ENCODE measurements at regions not wholly inside any gene's neighbourhood (a gene's known extent, or its start where the extent isn't known, plus 50 kb on each side); places are given as distances from the start of the nearest gene placed in this dataset.

DNA sequence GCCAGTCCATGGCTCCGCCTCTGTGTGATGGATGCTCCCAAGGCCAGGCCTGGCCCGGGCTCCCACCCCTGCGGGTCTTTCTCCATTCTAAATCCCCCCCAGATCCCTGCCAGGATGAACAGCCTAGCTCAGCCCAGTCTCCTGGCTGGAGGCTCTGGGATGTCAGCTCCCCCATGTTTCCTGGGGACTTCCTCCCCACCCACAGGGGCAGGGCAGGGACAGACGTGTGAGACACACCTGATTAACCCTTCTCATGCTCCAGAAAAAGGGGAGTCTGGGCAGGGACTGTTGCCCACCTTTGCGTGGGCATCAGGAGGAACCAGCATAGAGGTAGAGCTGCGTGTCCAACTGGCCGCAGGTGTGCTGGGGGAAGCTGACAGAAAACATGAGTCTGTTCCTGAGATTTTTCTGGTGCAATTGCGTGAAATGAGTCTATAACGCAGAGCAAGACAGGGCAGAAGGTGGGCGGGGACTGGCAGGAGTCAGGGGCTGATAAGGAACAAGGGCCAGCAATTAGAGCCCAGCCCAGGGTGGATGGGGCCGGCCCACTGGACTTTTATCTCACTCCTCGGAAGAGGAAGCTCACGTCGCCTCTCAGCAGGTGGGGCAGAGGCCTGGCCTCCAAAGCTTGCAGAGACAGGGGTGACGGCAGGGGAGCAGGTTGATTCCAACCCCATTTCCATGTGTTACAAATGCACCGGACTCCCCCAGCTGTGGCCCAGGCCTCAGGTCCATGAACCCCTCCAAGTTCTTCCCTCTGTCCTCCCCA is 238.2 kb downstream of the RBFOX3 start:
- 57% methylated on average over 16 of the region's 16 CpGs for WGBS
- no peak for DNase-seq (ENCODE audit: extremely low spot score)
- Histone ChIP-seq H3K4me3 (ENCODE audit: low read depth, low read length) (no peak overlapping the region), H3K4me1 (ENCODE audit: insufficient read depth) (no peaks in the 10 kb centered on the region), H3K27ac (ENCODE audit: low read depth) (no peak overlapping the region), H3K36me3 (ENCODE audit: insufficient read depth) (no peaks in the 10 kb centered on the region)

DNA sequence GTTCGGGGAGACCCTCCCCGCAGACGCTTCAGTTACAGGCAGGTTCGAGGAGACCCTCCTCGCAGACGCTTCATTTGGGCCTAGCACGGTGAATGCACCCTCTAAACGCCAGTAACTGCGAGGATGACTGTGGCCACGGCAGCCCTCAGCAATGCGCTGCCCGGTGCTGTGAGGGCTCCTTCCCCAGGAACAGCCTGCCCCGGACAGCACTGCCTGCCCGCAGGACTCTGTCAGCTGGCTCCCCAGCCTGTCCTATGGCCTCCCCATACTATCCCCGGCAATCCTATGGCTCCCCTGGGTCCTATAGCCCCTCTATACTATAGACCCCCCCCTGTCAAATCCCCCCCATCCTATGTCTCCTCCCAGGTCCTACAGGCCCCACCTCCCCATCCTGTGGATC is 238.9 kb downstream of the RBFOX3 start:
- Histone ChIP-seq H3K27ac (ENCODE audit: low read depth) (no peak overlapping the region), H3K36me3 (ENCODE audit: insufficient read depth) (no peaks in the 10 kb centered on the region), H3K4me1 (ENCODE audit: insufficient read depth) (no peaks in the 10 kb centered on the region), H3K4me3 (ENCODE audit: low read depth, low read length) (no peak overlapping the region)
- WGBS = 69% methylated on average over 15 of the region's 15 CpGs
- DNase-seq (ENCODE audit: extremely low spot score) = no peak

GRCh38 chr17:79370594-79370993 is 240.3 kb downstream of the RBFOX3 start:
- Histone ChIP-seq H3K36me3 (ENCODE audit: insufficient read depth) (no peaks in the 10 kb centered on the region), H3K27ac (ENCODE audit: low read depth) (no peak overlapping the region)
- WGBS = 75% methylated on average over 5 of the region's 5 CpGs

GRCh38 chr17:79370126-79370525 is 240.7 kb downstream of the RBFOX3 start:
- no peak for DNase-seq (ENCODE audit: extremely low spot score)
- WGBS = 75% methylated on average over 8 of the region's 8 CpGs

More at GRCh38 chr17:79370594-79370993, 240.3 kb downstream of the RBFOX3 start:
- Histone ChIP-seq H3K4me1 (ENCODE audit: insufficient read depth) (no peaks in the 10 kb centered on the region), H3K4me3 (ENCODE audit: low read depth, low read length) (no peak overlapping the region)
- no peak for DNase-seq (ENCODE audit: extremely low spot score)

DNA sequence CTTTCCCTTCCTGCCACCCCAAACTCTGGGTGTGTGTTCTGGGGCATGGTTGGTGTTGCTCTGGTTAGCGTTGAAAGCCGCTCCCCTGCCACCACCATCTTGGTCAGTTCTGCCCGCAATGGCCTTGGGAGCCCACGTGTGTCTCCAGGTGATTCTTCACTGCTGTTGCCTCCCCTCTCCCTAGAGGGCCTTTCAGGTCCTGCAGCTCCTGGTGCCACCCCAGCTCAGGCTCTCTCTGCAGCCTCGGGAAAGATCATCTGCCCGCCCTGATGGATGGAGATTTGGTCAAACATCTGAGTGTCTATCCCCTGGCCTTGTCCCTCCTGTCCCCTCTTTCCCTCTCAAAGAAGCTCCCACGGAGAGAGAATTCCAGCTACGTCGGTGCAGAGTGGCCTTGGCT is 241.3 kb downstream of the RBFOX3 start:
- 76% methylated on average over 9 of the region's 9 CpGs for WGBS

More at GRCh38 chr17:79370126-79370525, 240.7 kb downstream of the RBFOX3 start:
- Histone ChIP-seq H3K4me1 (ENCODE audit: insufficient read depth) (no peaks in the 10 kb centered on the region), H3K36me3 (ENCODE audit: insufficient read depth) (no peaks in the 10 kb centered on the region), H3K4me3 (ENCODE audit: low read depth, low read length) (no peak overlapping the region), H3K27ac (ENCODE audit: low read depth) (no peak overlapping the region)

GRCh38 chr17:79369001-79369400 is 241.8 kb downstream of the RBFOX3 start:
- Histone ChIP-seq H3K4me1 (ENCODE audit: insufficient read depth) (no peaks in the 10 kb centered on the region), H3K36me3 (ENCODE audit: insufficient read depth) (no peaks in the 10 kb centered on the region), H3K27ac (ENCODE audit: low read depth) (no peak overlapping the region), H3K4me3 (ENCODE audit: low read depth, low read length) (no peak overlapping the region)
- DNase-seq (ENCODE audit: extremely low spot score) = no peak
- WGBS = 85% methylated on average over 14 of the region's 14 CpGs

More for the DNA sequence above, 241.3 kb downstream of the RBFOX3 start:
- no peak overlapping the region for H3K27ac ChIP-seq (ENCODE audit: low read depth)
- no peak for DNase-seq (ENCODE audit: extremely low spot score)
- H3K4me3 ChIP-seq (ENCODE audit: low read depth, low read length) = no peak overlapping the region
- no peaks in the 10 kb centered on the region for H3K36me3 ChIP-seq (ENCODE audit: insufficient read depth)
- H3K4me1 ChIP-seq (ENCODE audit: insufficient read depth) = no peaks in the 10 kb centered on the region

DNA sequence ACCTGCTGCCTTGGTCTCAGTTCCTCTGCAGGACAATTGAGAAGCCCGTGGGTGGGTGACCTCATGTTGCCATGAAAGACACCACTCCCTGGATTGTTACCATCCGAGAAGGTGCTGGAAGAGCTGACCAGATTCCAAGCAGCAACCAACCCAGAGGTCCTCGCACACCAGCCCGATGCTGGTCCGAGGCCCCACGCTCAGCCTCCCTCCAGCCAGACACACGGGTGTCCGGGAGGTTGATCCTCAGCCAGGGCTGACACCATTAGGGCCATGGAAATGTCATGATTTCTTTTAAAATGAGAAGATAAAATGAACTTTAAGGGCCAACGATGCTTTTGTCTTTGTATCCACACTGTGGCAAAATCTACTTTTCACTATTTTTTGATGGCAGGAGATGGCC is 242.3 kb downstream of the RBFOX3 start:
- no peak for DNase-seq (ENCODE audit: extremely low spot score)
- no peak overlapping the region for H3K4me3 ChIP-seq (ENCODE audit: low read depth, low read length)
- WGBS = 88% methylated on average over 9 of the region's 9 CpGs

DNA sequence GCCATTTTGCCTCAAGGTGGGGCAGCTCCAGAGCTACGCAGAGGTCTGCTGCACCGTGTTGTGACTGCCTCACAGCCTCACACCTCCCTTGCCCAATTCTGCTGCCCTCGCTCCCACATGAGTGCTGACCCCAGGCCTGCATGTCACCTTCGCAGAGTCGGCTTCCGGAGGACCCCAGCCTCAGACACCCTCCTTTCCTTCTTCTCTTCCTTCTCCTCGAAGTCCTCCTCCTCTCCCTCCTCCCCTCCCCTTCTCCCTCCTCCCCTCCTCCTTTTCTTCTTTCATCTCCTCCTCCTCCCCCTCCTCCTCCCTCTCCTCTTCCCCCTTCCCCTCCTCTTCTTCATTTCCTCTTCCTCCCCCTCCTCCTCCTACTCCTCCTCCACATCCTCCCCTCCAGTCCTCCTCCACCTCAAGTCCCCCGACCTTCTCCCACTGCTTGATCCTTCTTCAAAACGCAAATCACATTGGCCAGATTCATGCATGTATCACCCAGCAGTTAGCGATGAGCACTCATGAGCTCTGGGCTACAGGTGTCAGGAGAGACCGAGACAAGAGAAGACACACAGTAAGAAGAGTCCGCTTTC is 243.8 kb downstream of the RBFOX3 start:
- 67% methylated on average over 12 of the region's 12 CpGs for WGBS
- no peaks in the 10 kb centered on the region for H3K36me3 ChIP-seq (ENCODE audit: insufficient read depth)
- no peak overlapping the region for H3K27ac ChIP-seq (ENCODE audit: low read depth)
- DNase-seq (ENCODE audit: extremely low spot score) = no peak
- no peaks in the 10 kb centered on the region for H3K4me1 ChIP-seq (ENCODE audit: insufficient read depth)
- H3K4me3 ChIP-seq (ENCODE audit: low read depth, low read length) = no peak overlapping the region

More for the DNA sequence above, 242.3 kb downstream of the RBFOX3 start:
- no peak overlapping the region for H3K27ac ChIP-seq (ENCODE audit: low read depth)
- H3K4me1 ChIP-seq (ENCODE audit: insufficient read depth) = no peaks in the 10 kb centered on the region
- H3K36me3 ChIP-seq (ENCODE audit: insufficient read depth) = no peaks in the 10 kb centered on the region

DNA sequence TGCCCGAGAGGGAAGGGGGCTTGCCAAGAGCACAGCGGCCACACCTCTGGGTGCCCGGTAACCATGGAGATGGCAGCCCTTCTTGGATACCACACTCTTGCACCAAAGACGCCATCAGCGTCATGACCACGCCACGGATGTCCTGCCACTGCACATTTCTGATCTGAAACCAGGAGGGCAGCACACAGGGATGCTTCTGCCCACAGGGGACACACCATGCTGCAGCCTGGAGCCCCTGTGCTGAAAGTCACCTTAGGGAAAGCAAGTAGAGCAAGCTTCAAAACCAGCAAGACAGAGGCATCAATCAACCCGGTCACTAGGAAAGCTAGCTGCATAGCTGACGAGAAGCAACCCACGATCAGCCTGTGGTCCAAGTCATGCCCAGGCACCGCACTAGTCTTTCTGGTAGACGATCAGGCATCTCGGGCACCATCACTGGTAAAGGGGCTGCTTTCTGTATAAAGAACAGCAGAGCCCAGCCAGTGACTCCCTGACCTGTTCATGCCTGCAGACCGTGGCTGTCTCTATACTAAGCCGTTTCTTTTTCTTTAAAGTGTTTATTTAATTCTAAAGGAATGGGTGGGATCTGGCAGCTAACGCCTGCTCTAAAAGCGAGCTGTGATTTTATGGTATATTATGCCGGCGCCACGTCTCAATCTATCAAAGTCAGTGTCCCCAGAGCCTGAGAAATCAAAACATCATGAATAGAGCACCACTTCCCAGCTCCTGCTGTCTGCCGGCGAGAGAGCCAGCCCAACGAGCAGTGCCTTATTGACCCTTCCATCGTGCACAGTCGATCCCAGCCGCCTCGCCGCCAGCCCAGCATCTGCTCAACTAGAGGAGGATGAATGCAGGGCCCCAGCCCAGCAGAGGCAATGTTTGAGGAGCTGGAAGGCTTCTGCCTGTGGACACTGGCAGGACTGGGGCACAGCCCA is 244.7 kb downstream of the RBFOX3 start:
- DNase-seq (ENCODE audit: extremely low spot score) = no peak
- no peaks in the 10 kb centered on the region for H3K4me1 ChIP-seq (ENCODE audit: insufficient read depth)
- 47% methylated on average over 28 of the region's 28 CpGs for WGBS
- H3K36me3 ChIP-seq (ENCODE audit: insufficient read depth) = no peaks in the 10 kb centered on the region
- H3K4me3 ChIP-seq (ENCODE audit: low read depth, low read length) = no peak overlapping the region
- H3K27ac ChIP-seq (ENCODE audit: low read depth) = no peak overlapping the region

DNA sequence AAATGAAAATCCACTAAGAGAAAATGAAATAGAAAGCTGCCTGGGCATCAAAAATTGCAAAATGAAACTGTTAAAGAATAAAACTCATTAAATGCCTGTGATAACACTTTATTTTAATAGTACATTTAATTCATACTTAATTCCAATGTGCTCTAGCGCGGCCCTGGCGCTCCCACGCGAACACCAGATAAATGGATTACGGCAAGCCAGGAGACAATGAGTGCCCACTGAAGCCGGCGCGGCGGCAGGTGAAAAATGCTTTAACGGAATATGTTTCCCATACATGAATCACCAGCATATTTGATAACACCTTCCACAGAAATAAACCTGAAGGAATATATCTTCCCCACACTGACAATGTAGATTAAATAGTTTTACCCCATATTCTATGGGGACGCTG is 245.5 kb downstream of the RBFOX3 start:
- no peaks in the 10 kb centered on the region for H3K36me3 ChIP-seq (ENCODE audit: insufficient read depth)
- WGBS = 85% methylated on average over 12 of the region's 12 CpGs
- H3K27ac ChIP-seq (ENCODE audit: low read depth) = no peak overlapping the region
- H3K4me3 ChIP-seq (ENCODE audit: low read depth, low read length) = no peak overlapping the region
- no peaks in the 10 kb centered on the region for H3K4me1 ChIP-seq (ENCODE audit: insufficient read depth)
- DNase-seq (ENCODE audit: extremely low spot score) = no peak

GRCh38 chr17:79364315-79365094 is 246.3 kb downstream of the RBFOX3 start:
- no peak for DNase-seq (ENCODE audit: extremely low spot score)
- H3K36me3 ChIP-seq (ENCODE audit: insufficient read depth) = no peaks in the 10 kb centered on the region
- no peak overlapping the region for H3K27ac ChIP-seq (ENCODE audit: low read depth)
- WGBS = 81% methylated on average over 14 of the region's 14 CpGs
- H3K4me1 ChIP-seq (ENCODE audit: insufficient read depth) = no peaks in the 10 kb centered on the region
- no peak overlapping the region for H3K4me3 ChIP-seq (ENCODE audit: low read depth, low read length)

GRCh38 chr17:79363552-79364275 is 247.1 kb downstream of the RBFOX3 start:
- Histone ChIP-seq H3K27ac (ENCODE audit: low read depth) (no peak overlapping the region), H3K4me3 (ENCODE audit: low read depth, low read length) (no peak overlapping the region), H3K4me1 (ENCODE audit: insufficient read depth) (no peaks in the 10 kb centered on the region), H3K36me3 (ENCODE audit: insufficient read depth) (no peaks in the 10 kb centered on the region)
- no peak for DNase-seq (ENCODE audit: extremely low spot score)
- 83% methylated on average over 16 of the region's 16 CpGs for WGBS

Measured in urinary bladder (tissue), 3 donors.